Lower leg skin (tissue), 4 donors: ENCODE measurements at regions not wholly inside any gene's neighbourhood (a gene's known extent, or its start where the extent isn't known, plus 50 kb on each side); places are given as distances from the start of the nearest gene placed in this dataset.

Source experiments
- DNase-seq, 2 donors: peaks; one replicate each; pipeline ENCODE4 v3.0.0-alpha.2; 2019; ENCODE audit warnings: low spot score in 2 of 2
- H3K4me3 ChIP-seq: fragments of 200-600 bp; sonication (generic); 2 replicates; pipeline ENCODE4 v1.5.1; 2017; ENCODE audit warnings: mild to moderate bottlenecking, low read depth; ENCODE audit not compliant: poor library complexity, severe bottlenecking
- POLR2A ChIP-seq, 2 donors: fragments of 450-650 bp; IDR thresholded peaks; one replicate each; pipeline ENCODE4 v1.6.1; 2016 to 2017; ENCODE audit warnings: antibody characterized with exemption in 2 of 2, mild to moderate bottlenecking in 1 of 2, moderate library complexity in 1 of 2
- WGBS, 2 donors: methylation state at CpG; one replicate each; pipeline ENCODE4 v1.1.5; 2018; 5-methylcytosine and 5-hydroxymethylcytosine counted together
- intact Hi-C: fragments of 100-400 bp; cut with DNase I; formaldehyde crosslinking; loops from one replicate; pipeline ENCODE4 v1.15.0; 2023; ENCODE audit warnings: low total_unique reads
- TF ChIP-seq, protein P1 (sequence below), 3 donors: fragments of 450-650 bp; IDR thresholded peaks; one replicate each; pipeline ENCODE4 v1.5.1; 2016; ENCODE audit warnings: antibody characterized with exemption in 3 of 3, mild to moderate bottlenecking in 3 of 3, moderate library complexity in 2 of 3

DNA sequence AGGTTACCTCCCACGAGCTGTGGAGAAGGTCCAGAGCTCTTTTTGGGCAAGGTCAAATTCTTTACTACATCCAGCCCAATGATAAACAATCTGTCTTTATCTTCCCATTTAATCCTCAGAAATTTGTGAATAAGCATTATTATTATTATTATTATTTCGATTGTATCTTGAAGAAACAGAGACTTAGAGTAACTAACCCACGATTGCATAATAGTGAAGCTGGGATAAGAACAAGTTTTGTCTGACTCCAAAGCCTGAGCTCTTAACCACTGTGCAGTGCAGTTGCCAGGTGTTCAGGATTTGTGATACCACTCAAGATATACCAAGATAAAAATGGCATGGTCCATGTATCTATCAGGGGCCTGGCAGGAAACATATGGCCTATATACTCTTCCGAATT, 166.5 kb upstream of the LDB2 start:
- no peak overlapping the region for H3K4me3 ChIP-seq
- no peak for DNase-seq
- 86 to 89% methylated on average over 4 of the region's 4 CpGs for WGBS, 2 donors
- no peak for TF ChIP-seq POLR2A (IDR thresholded peaks at IDR 0.05)
- TF ChIP-seq, protein P1, sequence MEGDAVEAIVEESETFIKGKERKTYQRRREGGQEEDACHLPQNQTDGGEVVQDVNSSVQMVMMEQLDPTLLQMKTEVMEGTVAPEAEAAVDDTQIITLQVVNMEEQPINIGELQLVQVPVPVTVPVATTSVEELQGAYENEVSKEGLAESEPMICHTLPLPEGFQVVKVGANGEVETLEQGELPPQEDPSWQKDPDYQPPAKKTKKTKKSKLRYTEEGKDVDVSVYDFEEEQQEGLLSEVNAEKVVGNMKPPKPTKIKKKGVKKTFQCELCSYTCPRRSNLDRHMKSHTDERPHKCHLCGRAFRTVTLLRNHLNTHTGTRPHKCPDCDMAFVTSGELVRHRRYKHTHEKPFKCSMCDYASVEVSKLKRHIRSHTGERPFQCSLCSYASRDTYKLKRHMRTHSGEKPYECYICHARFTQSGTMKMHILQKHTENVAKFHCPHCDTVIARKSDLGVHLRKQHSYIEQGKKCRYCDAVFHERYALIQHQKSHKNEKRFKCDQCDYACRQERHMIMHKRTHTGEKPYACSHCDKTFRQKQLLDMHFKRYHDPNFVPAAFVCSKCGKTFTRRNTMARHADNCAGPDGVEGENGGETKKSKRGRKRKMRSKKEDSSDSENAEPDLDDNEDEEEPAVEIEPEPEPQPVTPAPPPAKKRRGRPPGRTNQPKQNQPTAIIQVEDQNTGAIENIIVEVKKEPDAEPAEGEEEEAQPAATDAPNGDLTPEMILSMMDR (IDR thresholded peaks at IDR 0.05), result no peak
- intact Hi-C loops, result no loop called here

DNA sequence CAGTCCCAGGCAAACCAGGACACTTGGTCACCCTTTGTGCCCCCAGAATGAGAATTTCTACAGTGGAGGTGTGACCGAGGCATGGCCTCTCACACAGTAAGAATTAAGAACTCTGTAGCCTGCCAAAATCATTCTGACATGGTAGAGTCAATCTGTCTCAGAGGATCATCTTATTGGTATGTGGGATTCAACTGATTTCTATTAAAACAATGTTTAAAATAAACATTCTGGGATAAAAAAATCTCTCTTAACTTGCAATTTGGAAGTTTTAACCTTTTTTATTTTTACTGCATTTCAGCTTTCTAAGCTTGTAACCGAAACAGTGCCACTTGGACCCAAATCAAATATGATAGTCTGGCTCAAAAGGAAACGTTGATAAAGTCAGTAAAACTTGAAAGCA, 165.4 kb upstream of the LDB2 start:
- intact Hi-C loops, result no loop called here
- WGBS, 2 donors, result 40 to 50% methylated on average over 3 of the region's 3 CpGs
- H3K4me3 ChIP-seq, result no peak overlapping the region
- DNase-seq, result no peak
- TF ChIP-seq, protein P1 (IDR thresholded peaks at IDR 0.05), result no peak
- no peak for TF ChIP-seq POLR2A (IDR thresholded peaks at IDR 0.05)

DNA sequence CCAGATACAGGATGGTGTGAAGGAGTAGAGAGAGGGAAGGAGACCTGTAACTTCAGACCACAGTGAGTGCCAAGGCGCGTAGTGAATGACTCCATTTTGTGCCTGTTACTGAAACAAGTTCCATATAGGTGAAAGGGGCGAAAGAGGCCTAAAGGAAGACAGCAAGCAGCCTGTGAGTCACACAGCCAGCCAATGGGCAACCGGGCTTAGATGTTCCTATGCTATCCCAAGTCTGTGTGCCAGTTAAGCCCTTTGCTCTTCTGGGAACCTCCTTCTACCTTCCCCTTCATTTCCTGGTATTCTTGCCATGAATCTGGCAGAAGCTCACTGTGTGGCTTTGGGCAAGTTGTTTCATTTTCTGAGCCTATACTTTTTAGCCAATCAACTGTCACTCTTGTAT, 161.8 kb upstream of the LDB2 start:
- H3K4me3 ChIP-seq, result no peak overlapping the region
- intact Hi-C loops, result no loop called here
- TF ChIP-seq POLR2A (IDR thresholded peaks at IDR 0.05), result no peak
- TF ChIP-seq, protein P1 (IDR thresholded peaks at IDR 0.05), result no peak
- DNase-seq, result no peak
- 92 to 96% methylated on average over 4 of the region's 4 CpGs for WGBS, 2 donors

DNA sequence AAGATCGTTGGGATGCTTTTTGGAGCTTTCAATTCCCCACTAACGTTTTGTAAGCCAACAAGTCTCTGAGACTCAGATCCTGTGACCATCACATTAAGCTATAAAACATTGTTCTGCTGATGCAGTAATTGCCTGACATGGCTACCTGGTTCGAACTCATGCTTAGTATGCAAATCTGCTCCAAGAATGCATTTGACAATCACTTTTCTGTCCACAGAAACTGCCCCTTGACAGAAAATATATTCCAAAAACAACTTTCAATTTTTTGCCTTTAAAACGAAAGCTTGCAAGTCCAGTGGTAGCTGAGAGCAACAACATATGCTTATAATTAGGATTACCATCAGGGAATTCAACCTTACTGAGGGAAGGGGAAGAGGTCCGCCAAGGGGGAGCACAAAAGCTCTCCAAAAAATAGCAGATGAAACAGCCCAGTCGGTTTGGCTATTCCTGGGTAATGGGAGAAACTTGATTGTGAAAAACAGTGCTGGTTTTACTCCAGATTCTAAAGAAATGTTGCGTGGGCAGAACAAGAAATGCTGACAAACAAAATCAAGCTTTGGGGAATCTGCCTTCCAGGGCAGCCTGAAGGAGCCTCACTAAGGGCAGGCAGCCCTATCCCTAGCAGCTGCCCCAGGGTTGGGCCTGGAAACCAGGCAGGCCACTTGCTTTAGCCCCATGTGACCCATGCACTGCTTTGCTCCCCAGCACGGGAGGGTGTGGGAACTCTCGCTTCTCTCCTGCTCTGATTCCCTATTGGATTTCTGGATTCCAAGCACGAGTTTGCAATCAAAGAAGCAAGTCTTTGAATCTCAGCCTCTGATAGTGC, 160.7 kb upstream of the LDB2 start:
- H3K4me3 ChIP-seq, result no peak overlapping the region
- DNase-seq, result peak in 1 of 2 donors; percentile 18
- intact Hi-C loops, result no loop called here
- TF ChIP-seq, protein P1 (IDR thresholded peaks at IDR 0.05), result no peak
- TF ChIP-seq POLR2A (IDR thresholded peaks at IDR 0.05), result no peak
- 52 to 56% methylated on average over 10 of the region's 10 CpGs for WGBS, 2 donors

DNA sequence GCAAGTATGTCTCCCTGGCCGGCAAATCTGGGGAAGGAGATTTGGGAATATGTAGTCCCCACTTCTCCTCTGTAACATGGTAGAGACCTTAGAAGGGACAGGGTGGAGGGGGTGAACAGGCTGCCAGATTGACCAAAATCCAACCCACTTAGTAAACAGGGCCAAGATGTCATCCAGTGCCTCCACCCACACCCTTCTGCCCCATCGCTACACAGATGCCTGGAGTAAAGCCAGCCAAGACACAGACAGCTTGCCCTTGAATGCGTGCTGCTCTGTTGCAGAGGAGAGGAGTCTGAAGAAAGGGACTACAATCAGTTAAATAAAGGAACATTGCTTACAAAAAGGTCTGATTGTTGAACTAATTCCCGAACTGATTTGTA, 160.1 kb upstream of the LDB2 start:
- DNase-seq, result no peak
- intact Hi-C loops, result no loop called here
- 40 to 50% methylated on average over 4 of the region's 4 CpGs for WGBS, 2 donors
- TF ChIP-seq POLR2A (IDR thresholded peaks at IDR 0.05), result no peak
- TF ChIP-seq, protein P1 (IDR thresholded peaks at IDR 0.05), result no peak
- no peak overlapping the region for H3K4me3 ChIP-seq

DNA sequence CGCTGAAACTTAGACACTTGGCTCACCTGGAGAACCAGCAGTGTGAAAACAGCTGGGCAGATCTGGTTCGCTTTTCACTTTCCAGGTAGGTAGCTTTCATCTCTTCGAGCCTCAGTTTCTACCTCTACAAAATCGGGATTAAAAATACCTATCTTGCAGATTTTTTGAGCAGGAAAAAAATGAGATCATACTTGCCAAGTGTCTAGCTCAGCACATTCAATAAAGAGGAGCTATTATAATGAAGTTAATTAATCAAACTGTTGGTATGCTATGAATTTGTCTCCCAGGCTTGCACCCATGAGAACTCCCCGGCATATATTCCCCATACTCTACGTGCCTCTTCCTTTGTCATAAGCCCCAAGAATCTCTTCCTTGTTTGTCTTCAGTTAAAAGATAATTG, 158.6 kb upstream of the LDB2 start:
- intact Hi-C loops, result no loop called here
- 79 to 86% methylated on average over 6 of the region's 6 CpGs for WGBS, 2 donors
- no peak for DNase-seq
- TF ChIP-seq, protein P1 (IDR thresholded peaks at IDR 0.05), result no peak
- TF ChIP-seq POLR2A (IDR thresholded peaks at IDR 0.05), result no peak
- H3K4me3 ChIP-seq, result no peak overlapping the region
